HEK293T (cell line): ENCODE measurements at regions not wholly inside any gene's neighbourhood (a gene's known extent, or its start where the extent isn't known, plus 50 kb on each side); places are given as distances from the start of the nearest gene placed in this dataset.

Experiments
- ARNT ChIP-seq: fragments of 450-650 bp; IDR thresholded peaks from 2 replicates; pipeline ENCODE4 v1.6.1; 2017; ENCODE audit warnings: mild to moderate bottlenecking
- ELF4 ChIP-seq: fragments of 450-650 bp; IDR thresholded peaks from 2 replicates; pipeline ENCODE4 v1.6.1; 2017; ENCODE audit warnings: antibody characterized with exemption
- FOXK2 ChIP-seq: fragments of 450-650 bp; IDR thresholded peaks from 2 replicates; pipeline ENCODE4 v1.6.1; 2016; ENCODE audit warnings: mild to moderate bottlenecking
- HDGF ChIP-seq: fragments of 450-650 bp; IDR thresholded peaks from 2 replicates; pipeline ENCODE4 v1.6.1; 2017; ENCODE audit warnings: antibody characterized with exemption, borderline replicate concordance
- LEF1 ChIP-seq: fragments of 450-650 bp; IDR thresholded peaks from 2 replicates; pipeline ENCODE4 v1.6.1; 2017; ENCODE audit warnings: mild to moderate bottlenecking, borderline replicate concordance
- NFRKB ChIP-seq: fragments of 450-650 bp; IDR thresholded peaks from 2 replicates; pipeline ENCODE4 v1.6.1; 2016; ENCODE audit warnings: mild to moderate bottlenecking, moderate library complexity
- SP1 ChIP-seq: fragments of 450-650 bp; IDR thresholded peaks from 2 replicates; pipeline ENCODE4 v1.6.1; 2017
- SUZ12 ChIP-seq: fragments of 450-650 bp; IDR thresholded peaks from 2 replicates; pipeline ENCODE4 v1.6.1; 2016; ENCODE audit warnings: mild to moderate bottlenecking
- TARDBP ChIP-seq: fragments of 450-650 bp; IDR thresholded peaks from 2 replicates; pipeline ENCODE4 v1.6.1; 2016
- ZNF384 ChIP-seq: fragments of 450-650 bp; IDR thresholded peaks from 2 replicates; pipeline ENCODE4 v1.6.1; 2016
- TF ChIP-seq, protein P1 (sequence below): fragments of 450-650 bp; IDR thresholded peaks from 2 replicates; pipeline ENCODE4 v1.6.1; 2016

DNA sequence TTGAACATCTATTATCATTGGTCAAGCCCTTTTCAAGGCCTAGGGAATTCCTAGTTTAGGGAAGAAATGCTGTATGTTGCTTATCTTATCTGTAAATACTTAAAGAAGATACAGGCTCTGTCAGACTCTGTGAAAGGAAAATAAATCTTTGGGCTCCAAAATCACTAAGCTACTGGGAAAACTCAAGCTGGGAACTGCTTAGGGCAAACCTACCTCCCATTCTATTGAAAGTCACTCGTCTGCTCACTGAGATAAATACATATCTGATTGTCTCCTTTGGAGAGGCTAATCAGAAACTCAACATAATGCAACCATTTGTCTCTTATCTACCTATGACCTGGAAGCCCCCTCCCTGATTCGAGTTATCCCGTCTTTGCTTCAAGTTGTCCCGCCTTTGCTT is 108.6 kb upstream of the NDST4 start:
- TF ChIP-seq TARDBP (no peak), ARNT (no peak), SUZ12 (no peak), LEF1 (no peak), ELF4 (no peak), HDGF (no peak), ZNF384 (no peak), FOXK2 (no peak), NFRKB (no peak), SP1 (no peak)
- TF ChIP-seq, protein P1, sequence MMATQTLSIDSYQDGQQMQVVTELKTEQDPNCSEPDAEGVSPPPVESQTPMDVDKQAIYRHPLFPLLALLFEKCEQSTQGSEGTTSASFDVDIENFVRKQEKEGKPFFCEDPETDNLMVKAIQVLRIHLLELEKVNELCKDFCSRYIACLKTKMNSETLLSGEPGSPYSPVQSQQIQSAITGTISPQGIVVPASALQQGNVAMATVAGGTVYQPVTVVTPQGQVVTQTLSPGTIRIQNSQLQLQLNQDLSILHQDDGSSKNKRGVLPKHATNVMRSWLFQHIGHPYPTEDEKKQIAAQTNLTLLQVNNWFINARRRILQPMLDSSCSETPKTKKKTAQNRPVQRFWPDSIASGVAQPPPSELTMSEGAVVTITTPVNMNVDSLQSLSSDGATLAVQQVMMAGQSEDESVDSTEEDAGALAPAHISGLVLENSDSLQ, result no peak
